HG02884 (cell line): ENCODE measurements at regions not wholly inside any gene's neighbourhood (a gene's known extent, or its start where the extent isn't known, plus 50 kb on each side); places are given as distances from the start of the nearest gene placed in this dataset.
"Not testable (repeated sequence)": the region's sequence is repeated elsewhere in the genome, so short reads cannot be mapped to it uniquely, and the experiment has no call there.

Source experiments
- ATAC-seq: cut with Tn5 transposase; IDR thresholded peaks from one replicate; pipeline ENCODE4 v1.9.1; 2021; ENCODE audit warnings: mild to moderate bottlenecking, moderate library complexity; ENCODE audit not compliant: unreplicated experiment

GRCh38 chr2:167844714-167845530 lies 402.5 kb downstream of the STK39 start:
- no peak for ATAC-seq

- ATAC-seq: no peak
These were observed 403.7 kb downstream of the STK39 start for GRCh38 chr2:167843657-167844056.

GRCh38 chr2:167843217-167843616 lies 404.2 kb downstream of the STK39 start:
- no peak for ATAC-seq

GRCh38 chr2:167842047-167842446 lies 405.3 kb downstream of the STK39 start:
- no peak for ATAC-seq

- ATAC-seq: not testable (repeated sequence)
These were observed 412.1 kb downstream of the STK39 start for GRCh38 chr2:167835290-167835689.

- no peak for ATAC-seq
These were observed 412.7 kb downstream of the STK39 start for GRCh38 chr2:167834707-167835106.

GRCh38 chr2:167833294-167833693 lies 414.1 kb downstream of the STK39 start:
- no peak for ATAC-seq

GRCh38 chr2:167832868-167833287 lies 414.5 kb downstream of the STK39 start:
- ATAC-seq: no peak

GRCh38 chr2:167827352-167828097 lies 419.9 kb downstream of the STK39 start:
- ATAC-seq: no peak

GRCh38 chr2:167826906-167827305 lies 420.5 kb downstream of the STK39 start:
- no peak for ATAC-seq

- ATAC-seq: no peak
These were observed 421.7 kb downstream of the STK39 start for GRCh38 chr2:167825664-167826063.

GRCh38 chr2:167822690-167823465 lies 424.5 kb downstream of the STK39 start:
- no peak for ATAC-seq

GRCh38 chr2:167820488-167820887 lies 426.9 kb downstream of the STK39 start:
- no peak for ATAC-seq

GRCh38 chr2:167818521-167818920 lies 428.9 kb downstream of the STK39 start:
- no peak for ATAC-seq

GRCh38 chr2:167817908-167818307 lies 429.5 kb downstream of the STK39 start:
- no peak for ATAC-seq

- ATAC-seq: no peak
These were observed 430.0 kb downstream of the STK39 start for GRCh38 chr2:167817422-167817821.

- ATAC-seq: no peak
These were observed 430.5 kb downstream of the STK39 start for GRCh38 chr2:167816874-167817290.

GRCh38 chr2:167814881-167815718 lies 432.3 kb downstream of the STK39 start:
- no peak for ATAC-seq

GRCh38 chr2:167814482-167814880 lies 432.9 kb downstream of the STK39 start:
- ATAC-seq: not testable (repeated sequence)

- ATAC-seq: not testable (repeated sequence)
These were observed 437.6 kb downstream of the STK39 start for GRCh38 chr2:167809799-167810198.
